Activated CD8-positive, alpha-beta memory T cell treated with anti-CD3 and anti-CD28 coated beads for 1 hour (primary cell): ENCODE measurements at regions not wholly inside any gene's neighbourhood (a gene's known extent, or its start where the extent isn't known, plus 50 kb on each side); places are given as distances from the start of the nearest gene placed in this dataset.

Experiments used
- DNase-seq, 2 donors: peaks; one replicate each; pipeline ENCODE4 v3.0.0-alpha.2; 2020; ENCODE audit warnings: low read depth in 1 of 2; ENCODE audit errors: extremely low read depth in 1 of 2

GRCh38 chr6:8583291-8583690, 147.9 kb upstream of the SLC35B3 start:
- DNase-seq = no peak

- DNase-seq = no peak
Measured at GRCh38 chr6:8579372-8579771, 144.0 kb upstream of the SLC35B3 start.

- DNase-seq = no peak
Measured at GRCh38 chr6:8578006-8578405, 142.7 kb upstream of the SLC35B3 start.

- DNase-seq = no peak
Measured at GRCh38 chr6:8574749-8575468, 139.6 kb upstream of the SLC35B3 start.

GRCh38 chr6:8574311-8574710, 139.0 kb upstream of the SLC35B3 start:
- no peak for DNase-seq

GRCh38 chr6:8570256-8570920, 135.0 kb upstream of the SLC35B3 start:
- DNase-seq = no peak

- DNase-seq = no peak
Measured at GRCh38 chr6:8562125-8562524, 126.8 kb upstream of the SLC35B3 start.

GRCh38 chr6:8558953-8559352, 123.6 kb upstream of the SLC35B3 start:
- DNase-seq = no peak

- DNase-seq = no peak
Measured at GRCh38 chr6:8557014-8557748, 121.8 kb upstream of the SLC35B3 start.

GRCh38 chr6:8556370-8557013, 121.1 kb upstream of the SLC35B3 start:
- DNase-seq = no peak

GRCh38 chr6:8551993-8552392, 116.6 kb upstream of the SLC35B3 start:
- no peak for DNase-seq

GRCh38 chr6:8551386-8551785, 116.0 kb upstream of the SLC35B3 start:
- DNase-seq = no peak

- no peak for DNase-seq
Measured at GRCh38 chr6:8549074-8549790, 113.9 kb upstream of the SLC35B3 start.

GRCh38 chr6:8546496-8546895, 111.2 kb upstream of the SLC35B3 start:
- no peak for DNase-seq

- no peak for DNase-seq
Measured at GRCh38 chr6:8545336-8545735, 110.0 kb upstream of the SLC35B3 start.

GRCh38 chr6:8543714-8544113, 108.4 kb upstream of the SLC35B3 start:
- DNase-seq = no peak

- no peak for DNase-seq
Measured at GRCh38 chr6:8539453-8539852, 104.1 kb upstream of the SLC35B3 start.

- no peak for DNase-seq
Measured at GRCh38 chr6:8536122-8536521, 100.8 kb upstream of the SLC35B3 start.

GRCh38 chr6:8535519-8535918, 100.2 kb upstream of the SLC35B3 start:
- no peak for DNase-seq

- DNase-seq = no peak
Measured at GRCh38 chr6:8530785-8531435, 95.6 kb upstream of the SLC35B3 start.
